ENCODE measurements at regions not wholly inside any gene's neighbourhood (a gene's known extent, or its start where the extent isn't known, plus 50 kb on each side); places are given as distances from the start of the nearest gene placed in this dataset.

DNA sequence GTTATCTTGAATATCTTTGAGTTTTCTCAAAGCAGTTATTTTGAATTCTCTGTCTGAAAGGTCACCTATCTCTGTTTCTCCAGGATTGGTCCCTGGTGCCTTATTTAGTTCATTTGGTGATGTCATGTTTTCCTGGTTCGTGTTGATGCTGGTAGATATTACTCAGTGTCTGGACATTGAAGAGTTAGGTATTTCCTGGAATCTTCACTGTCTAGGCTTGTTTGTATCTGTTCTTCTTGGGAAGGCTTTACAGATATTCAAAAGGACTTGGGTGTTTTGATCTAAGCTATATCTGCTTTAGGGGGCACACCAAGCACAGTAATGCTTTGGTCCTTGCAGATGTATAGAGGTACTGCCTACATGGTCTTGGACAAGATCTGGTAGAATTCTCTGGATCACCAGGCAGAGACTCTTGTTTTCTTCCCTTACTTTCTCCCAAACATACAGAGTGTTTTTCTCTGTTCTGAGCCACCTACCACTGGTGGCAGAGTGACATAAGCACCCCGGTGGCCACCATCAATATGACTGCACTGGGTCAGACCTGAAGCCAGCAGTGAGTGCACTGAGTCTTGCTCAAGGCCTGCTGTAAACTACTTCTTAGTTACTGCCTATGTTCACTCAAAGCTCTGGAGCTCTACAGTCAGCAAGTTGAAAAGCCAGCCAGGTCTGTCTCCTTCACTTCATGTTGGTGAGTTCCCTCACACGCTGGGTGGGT, 193.5 kb upstream of the AMOT start:
- peak in 1 of 2 donors; percentile 22 for ATAC-seq (replicated peaks)
- Mint-ChIP-seq H3K27me3 (peaks cover 0 to 6% of the 10 kb centered on the region in 2 donors), H3K4me1 (no peaks in the 10 kb centered on the region), H3K4me3 (no peak overlapping the region), H3K9me3 (peaks cover 1 to 7% of the 10 kb centered on the region in 2 donors), H3K27ac (no peak overlapping the region), H3K36me3 (no peaks in the 10 kb centered on the region)
- DNase-seq = no peak

DNA sequence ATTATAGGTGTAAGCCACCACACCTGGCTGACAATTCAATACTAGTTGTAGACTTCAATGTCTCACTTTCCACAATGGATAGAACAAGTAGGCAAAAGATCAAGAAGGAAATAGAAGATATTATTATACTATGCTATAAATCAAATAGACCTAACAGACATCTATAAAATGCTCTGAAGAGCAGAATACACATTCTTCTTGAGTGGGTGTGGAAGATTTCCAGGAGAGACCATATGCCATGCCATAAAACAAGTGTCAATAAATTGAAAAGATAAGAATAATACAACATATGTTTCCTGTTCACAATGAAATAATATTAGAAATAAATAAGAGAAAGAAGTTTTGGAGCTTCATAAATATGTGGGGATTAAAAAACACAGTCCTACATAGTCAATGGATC, 179.3 kb upstream of the AMOT start:
- DNase-seq = no peak
- Mint-ChIP-seq H3K27ac (no peak overlapping the region), H3K4me1 (no peaks in the 10 kb centered on the region), H3K36me3 (no peaks in the 10 kb centered on the region), H3K9me3 (peaks cover 2 to 3% of the 10 kb centered on the region in 2 donors), H3K27me3 (no peaks in the 10 kb centered on the region), H3K4me3 (no peak overlapping the region)
- ATAC-seq (replicated peaks) = no peak

DNA sequence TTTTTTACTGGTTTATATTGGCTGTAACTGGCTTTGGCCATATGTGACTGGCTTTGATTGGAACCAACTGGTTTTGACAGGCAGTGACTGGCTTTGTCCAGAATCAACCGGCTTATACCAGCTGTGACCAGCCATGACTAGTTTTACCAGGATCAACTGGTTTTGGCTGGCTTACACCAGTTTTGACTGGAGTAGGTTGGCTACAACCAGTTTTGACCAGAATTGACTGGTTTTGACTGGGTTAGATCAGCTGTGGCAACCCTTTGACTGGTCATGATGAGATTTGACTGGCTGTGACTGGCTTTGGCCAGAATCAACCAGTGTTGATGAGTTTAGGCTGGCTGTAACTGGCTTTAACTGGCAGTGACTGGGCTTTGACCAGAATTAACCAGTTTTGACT, 169.2 kb upstream of the AMOT start:
- peaks cover 0 to 8% of the 10 kb centered on the region in 2 donors for H3K27me3 Mint-ChIP-seq
- ATAC-seq (replicated peaks) (no peak), DNase-seq (no peak)
- no peak overlapping the region for H3K4me3 Mint-ChIP-seq
- no peak overlapping the region for H3K27ac Mint-ChIP-seq
- H3K9me3 Mint-ChIP-seq = no peaks in the 10 kb centered on the region
- no peaks in the 10 kb centered on the region for H3K36me3 Mint-ChIP-seq
- no peaks in the 10 kb centered on the region for H3K4me1 Mint-ChIP-seq

DNA sequence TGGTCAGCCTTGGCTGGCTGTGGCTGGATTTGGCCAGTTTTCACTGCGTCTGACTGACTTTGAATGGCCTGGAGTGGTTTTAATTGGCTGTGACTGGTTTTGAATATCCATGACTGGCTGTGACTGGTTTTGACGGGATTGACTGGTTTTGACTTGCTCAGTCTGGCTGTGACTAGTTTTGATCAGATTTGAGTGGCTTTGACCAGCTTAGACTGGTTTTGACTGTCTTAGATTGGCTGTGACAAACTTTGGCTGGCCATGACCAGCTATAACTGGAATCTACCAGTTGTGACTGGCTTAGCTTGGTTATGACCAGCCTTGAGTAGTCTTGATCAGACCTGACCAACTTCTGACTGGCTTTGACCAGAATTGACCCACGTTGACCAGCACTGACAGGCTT, 168.4 kb upstream of the AMOT start:
- H3K9me3 Mint-ChIP-seq = no peaks in the 10 kb centered on the region
- DNase-seq (no peak), ATAC-seq (replicated peaks) (no peak)
- H3K27ac Mint-ChIP-seq = no peak overlapping the region
- no peaks in the 10 kb centered on the region for H3K4me1 Mint-ChIP-seq
- H3K36me3 Mint-ChIP-seq = no peaks in the 10 kb centered on the region
- H3K27me3 Mint-ChIP-seq = peaks cover 0 to 8% of the 10 kb centered on the region in 2 donors
- no peak overlapping the region for H3K4me3 Mint-ChIP-seq

DNA sequence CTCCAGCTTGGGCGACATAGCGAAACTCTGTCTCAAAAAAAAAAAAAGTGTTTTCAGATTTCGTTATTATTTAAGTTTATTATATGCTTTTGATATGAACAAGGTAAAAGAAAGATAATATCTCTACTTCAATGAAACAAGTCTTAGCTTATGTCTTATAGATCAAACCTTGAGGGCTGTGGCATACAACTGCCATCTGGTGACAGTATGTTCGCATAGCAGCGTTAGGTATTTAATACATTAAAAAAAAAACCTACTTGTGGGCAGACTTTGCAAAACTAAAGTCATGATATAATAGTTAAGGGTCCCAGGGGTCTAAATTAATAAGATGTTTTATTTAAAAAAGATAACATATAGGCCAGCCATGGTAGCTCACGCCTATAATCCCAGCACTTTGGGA, 161.2 kb upstream of the AMOT start:
- DNase-seq (no peak), ATAC-seq (replicated peaks) (no peak)
- Mint-ChIP-seq H3K4me3 (no peak overlapping the region), H3K36me3 (no peaks in the 10 kb centered on the region), H3K27ac (no peak overlapping the region), H3K4me1 (no peaks in the 10 kb centered on the region), H3K9me3 (no peaks in the 10 kb centered on the region), H3K27me3 (peaks cover 0 to 8% of the 10 kb centered on the region in 2 donors)

DNA sequence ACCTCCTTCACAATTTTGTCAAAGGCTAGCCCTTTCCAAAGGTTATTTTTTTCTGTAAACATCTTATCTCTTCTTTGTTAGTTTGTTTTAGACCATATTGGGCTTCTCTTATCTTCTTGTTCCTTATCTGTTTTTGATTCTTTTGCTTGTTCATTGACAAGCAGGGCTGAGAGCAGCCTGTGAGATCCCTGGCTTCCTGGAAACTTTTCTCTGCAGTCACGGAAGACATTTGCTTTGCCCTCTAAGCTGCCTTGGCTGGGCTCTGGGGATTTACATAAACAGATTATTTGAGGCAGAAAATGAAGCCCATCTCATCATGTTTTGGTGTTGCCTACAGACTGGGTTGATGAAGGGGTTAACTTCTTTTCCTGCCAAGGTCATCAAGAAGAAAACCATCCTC, 157.4 kb upstream of the AMOT start:
- DNase-seq = no peak
- Mint-ChIP-seq H3K27ac (no peak overlapping the region), H3K4me1 (no peaks in the 10 kb centered on the region), H3K9me3 (no peaks in the 10 kb centered on the region), H3K4me3 (no peak overlapping the region), H3K27me3 (peaks cover 0 to 4% of the 10 kb centered on the region in 2 donors), H3K36me3 (no peaks in the 10 kb centered on the region)
- ATAC-seq (replicated peaks) = no peak

DNA sequence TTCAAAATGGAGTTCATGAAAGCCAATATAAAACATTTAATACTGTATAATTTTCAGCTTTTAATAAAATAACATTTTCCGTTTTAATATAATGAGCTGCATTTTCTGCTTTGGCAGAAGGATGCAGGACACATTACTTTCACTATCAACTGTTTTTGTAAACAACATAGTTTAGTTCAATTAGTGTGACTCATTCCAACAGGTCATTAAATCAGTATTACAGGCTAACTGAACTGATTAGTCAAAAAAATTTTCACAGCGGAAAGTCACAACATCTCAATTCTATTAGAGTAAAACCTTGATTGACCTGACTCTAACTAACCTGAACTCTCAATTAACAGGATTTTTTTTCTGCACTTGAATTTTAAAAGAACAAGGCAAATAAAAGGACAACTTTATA, 151.2 kb upstream of the AMOT start:
- ATAC-seq (replicated peaks) (no peak), DNase-seq (no peak)
- H3K4me1 Mint-ChIP-seq = no peaks in the 10 kb centered on the region
- no peak overlapping the region for H3K27ac Mint-ChIP-seq
- H3K4me3 Mint-ChIP-seq = no peak overlapping the region
- H3K36me3 Mint-ChIP-seq = no peaks in the 10 kb centered on the region
- no peaks in the 10 kb centered on the region for H3K27me3 Mint-ChIP-seq
- H3K9me3 Mint-ChIP-seq = no peaks in the 10 kb centered on the region

DNA sequence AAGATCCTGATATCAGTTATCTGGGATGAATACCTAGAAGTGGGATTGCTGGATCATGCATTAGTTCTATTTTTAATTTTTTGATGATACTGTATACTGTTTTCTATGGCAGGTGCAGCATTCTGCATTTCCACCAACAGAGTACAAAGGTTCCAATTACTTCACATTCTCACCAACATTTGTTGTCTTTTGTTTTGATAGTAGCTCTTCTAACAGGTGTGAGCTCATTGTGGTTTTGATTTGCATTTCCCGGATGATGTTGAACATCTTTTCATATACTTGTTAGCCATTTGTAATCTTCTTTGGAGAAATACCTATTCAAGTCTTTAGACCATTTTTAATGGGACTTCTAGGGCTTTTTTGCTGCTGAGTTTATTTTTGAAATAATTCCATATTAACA, 139.2 kb upstream of the AMOT start:
- ATAC-seq (replicated peaks) (no peak), DNase-seq (no peak)
- peaks cover 2 to 3% of the 10 kb centered on the region in 2 donors for H3K9me3 Mint-ChIP-seq
- no peak overlapping the region for H3K4me3 Mint-ChIP-seq
- no peaks in the 10 kb centered on the region for H3K36me3 Mint-ChIP-seq
- no peaks in the 10 kb centered on the region for H3K27me3 Mint-ChIP-seq
- H3K4me1 Mint-ChIP-seq = no peaks in the 10 kb centered on the region
- H3K27ac Mint-ChIP-seq = no peak overlapping the region

DNA sequence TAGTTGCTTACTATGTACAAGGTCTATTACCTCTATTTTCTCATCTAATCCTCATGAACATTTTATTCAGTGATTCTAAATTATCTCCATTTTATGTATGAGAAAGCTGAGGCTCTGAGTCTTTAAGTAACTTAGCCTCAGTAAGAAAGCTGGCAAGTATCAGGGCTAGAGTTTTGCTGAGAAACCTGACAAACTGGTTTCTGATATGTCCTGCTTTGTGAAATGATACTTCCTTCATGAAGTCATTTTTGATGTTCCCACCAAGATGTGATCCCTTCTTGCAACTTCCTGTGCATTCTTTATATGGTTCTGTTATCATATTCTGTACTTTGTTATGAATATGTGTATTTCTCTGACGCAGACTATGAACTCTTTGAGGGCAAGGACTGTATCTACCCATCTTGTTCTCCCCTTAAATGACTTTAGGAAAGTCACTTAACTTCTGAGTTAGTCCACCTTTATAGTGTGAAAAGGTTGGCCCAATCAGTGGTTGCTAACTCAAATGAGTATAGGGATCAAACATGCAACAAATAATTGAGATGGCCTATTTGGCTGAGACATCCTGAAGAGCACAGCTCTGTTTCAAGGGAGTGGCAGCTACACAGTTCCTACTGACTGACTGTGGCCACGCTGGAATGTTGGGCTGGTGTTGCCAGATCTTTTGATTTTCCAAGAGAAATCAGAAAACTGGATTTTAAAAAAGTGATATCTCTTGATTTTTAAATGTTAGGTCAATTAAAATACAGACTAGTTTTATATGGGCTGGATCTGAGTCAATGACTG, 127.9 kb upstream of the AMOT start:
- no peak for DNase-seq
- no peak overlapping the region for H3K4me3 Mint-ChIP-seq
- H3K36me3 Mint-ChIP-seq = no peaks in the 10 kb centered on the region
- no peak overlapping the region for H3K27ac Mint-ChIP-seq
- H3K27me3 Mint-ChIP-seq = peaks cover 0 to 10% of the 10 kb centered on the region in 2 donors
- H3K4me1 Mint-ChIP-seq = no peaks in the 10 kb centered on the region
- H3K9me3 Mint-ChIP-seq = no peaks in the 10 kb centered on the region
- no peak for ATAC-seq (replicated peaks)

DNA sequence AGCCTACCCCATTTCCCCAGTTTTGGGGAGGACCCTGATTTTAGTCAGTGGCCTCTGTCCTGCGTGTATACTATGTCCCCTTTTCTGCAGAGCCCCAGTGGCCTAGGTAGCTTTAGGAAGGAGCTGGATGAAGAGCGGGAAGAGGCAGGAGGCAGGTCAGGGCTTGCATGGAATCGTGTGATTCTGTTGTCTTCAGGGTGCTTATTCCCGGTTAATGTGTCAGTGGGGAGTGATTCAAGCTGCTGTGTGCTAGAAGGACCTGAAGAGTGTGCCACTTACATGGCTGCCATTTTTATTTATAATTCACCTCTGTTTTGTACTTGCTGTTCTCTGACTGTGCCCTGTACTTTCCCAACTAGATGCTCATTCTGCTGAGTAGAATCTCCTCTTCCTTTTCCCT, 127.3 kb upstream of the AMOT start:
- Mint-ChIP-seq H3K4me1 (no peaks in the 10 kb centered on the region), H3K9me3 (no peaks in the 10 kb centered on the region), H3K36me3 (no peaks in the 10 kb centered on the region), H3K27ac (no peak overlapping the region), H3K4me3 (no peak overlapping the region), H3K27me3 (peaks cover 0 to 8% of the 10 kb centered on the region in 2 donors)
- ATAC-seq (replicated peaks) = no peak
- DNase-seq = no peak

DNA sequence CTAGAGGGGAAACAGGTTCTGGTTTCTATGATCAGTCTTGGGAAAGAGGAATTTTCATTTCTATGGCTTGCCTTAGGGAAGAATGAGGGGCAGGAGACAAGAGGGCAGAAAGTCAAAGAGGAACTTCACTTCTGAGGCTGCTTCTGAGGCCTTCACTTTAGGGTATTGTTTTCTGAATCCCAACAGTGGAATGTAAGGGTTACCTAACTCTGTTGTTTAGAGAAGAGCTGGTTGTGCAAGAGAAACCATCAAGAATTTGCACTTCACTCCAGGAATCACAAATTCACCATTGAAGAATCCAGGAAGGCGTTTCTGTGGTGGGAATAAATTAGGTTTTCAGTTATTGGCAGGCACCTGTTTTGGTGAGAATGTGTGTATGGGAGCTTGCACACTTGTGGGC, 126.7 kb upstream of the AMOT start:
- Mint-ChIP-seq H3K4me3 (no peak overlapping the region), H3K36me3 (no peaks in the 10 kb centered on the region), H3K9me3 (no peaks in the 10 kb centered on the region), H3K27me3 (peaks cover 0 to 5% of the 10 kb centered on the region in 2 donors), H3K27ac (no peak overlapping the region), H3K4me1 (no peaks in the 10 kb centered on the region)
- no peak for ATAC-seq (replicated peaks)
- DNase-seq = no peak

DNA sequence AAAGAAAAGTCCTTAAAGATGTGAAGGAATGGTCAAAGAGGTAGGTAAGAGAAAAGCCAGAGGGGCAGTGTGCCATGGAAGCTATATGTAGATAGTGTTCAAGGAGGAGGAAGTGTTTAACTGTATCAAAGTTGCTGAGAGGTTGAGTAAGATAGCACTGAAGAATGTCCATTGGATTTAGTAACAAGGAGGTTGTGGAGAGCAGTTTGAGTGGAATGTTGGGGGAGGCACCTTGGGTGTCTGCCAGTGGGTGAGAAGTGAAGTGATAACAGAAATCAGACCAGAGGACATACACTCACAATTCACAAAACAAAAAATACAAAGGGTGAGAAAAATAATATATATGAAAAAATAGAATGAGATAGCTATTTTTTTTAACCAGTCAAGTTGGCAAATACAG, 121.3 kb upstream of the AMOT start:
- no peak overlapping the region for H3K27ac Mint-ChIP-seq
- DNase-seq (no peak), ATAC-seq (replicated peaks) (no peak)
- H3K4me3 Mint-ChIP-seq = no peak overlapping the region
- no peaks in the 10 kb centered on the region for H3K9me3 Mint-ChIP-seq
- no peaks in the 10 kb centered on the region for H3K36me3 Mint-ChIP-seq
- peaks cover 0 to 4% of the 10 kb centered on the region in 2 donors for H3K27me3 Mint-ChIP-seq
- H3K4me1 Mint-ChIP-seq = no peaks in the 10 kb centered on the region

DNA sequence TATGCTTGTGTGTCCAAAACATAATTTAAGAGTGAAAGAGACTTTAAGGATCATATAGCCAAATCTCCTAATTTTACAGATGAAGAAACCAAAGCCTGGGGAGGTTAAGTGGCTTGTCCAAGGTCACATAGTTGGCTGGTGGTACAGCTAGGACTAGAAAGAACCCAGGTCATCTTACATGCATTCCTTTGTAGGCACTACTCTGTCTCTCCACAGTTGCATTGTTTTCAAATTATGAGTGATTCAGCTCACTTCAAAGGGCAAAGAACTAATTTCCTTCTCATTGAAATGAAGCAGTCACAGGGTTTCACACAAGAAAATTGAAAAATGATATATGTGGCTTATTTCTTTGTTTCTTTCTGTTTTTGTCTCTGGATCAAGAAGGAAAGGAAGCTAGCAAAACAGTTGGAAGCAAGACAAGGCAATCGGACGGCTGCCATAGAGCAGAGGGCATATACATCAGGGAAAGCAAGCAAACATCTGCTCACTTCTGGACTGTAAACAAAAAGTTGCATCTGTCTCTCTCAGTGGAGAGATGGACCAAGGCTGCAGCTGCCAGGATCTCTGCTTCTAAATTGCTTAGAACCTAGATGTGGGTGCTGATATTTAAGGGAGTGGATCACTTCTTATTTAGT, 107.5 kb upstream of the AMOT start:
- Mint-ChIP-seq H3K9me3 (no peaks in the 10 kb centered on the region), H3K4me3 (no peak overlapping the region), H3K27me3 (no peaks in the 10 kb centered on the region), H3K4me1 (no peaks in the 10 kb centered on the region), H3K27ac (no peak overlapping the region), H3K36me3 (no peaks in the 10 kb centered on the region)
- no peak for ATAC-seq (replicated peaks)
- no peak for DNase-seq

DNA sequence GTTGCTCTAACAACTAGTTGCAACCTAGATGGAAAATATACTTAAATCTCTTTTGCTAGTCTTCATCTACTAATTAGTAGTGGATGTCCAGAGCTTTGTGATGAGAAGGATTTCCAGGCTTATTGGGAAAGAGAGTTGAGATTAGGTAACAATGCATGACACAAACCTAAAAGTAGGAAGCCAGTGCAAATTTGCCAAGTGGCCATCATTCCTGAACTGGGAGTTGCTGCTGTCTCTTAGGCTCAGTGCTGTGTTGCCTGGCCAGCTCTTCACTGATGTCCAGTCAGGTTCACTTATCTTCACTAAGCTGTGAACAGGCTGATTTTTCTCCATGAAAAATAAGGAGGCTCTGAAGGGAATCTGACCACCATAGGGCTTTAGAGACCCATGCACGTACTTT, 105.6 kb upstream of the AMOT start:
- ATAC-seq (replicated peaks) (no peak), DNase-seq (no peak)
- Mint-ChIP-seq H3K4me1 (no peaks in the 10 kb centered on the region), H3K27ac (no peak overlapping the region), H3K9me3 (no peaks in the 10 kb centered on the region), H3K27me3 (no peaks in the 10 kb centered on the region), H3K4me3 (no peak overlapping the region), H3K36me3 (no peaks in the 10 kb centered on the region)

DNA sequence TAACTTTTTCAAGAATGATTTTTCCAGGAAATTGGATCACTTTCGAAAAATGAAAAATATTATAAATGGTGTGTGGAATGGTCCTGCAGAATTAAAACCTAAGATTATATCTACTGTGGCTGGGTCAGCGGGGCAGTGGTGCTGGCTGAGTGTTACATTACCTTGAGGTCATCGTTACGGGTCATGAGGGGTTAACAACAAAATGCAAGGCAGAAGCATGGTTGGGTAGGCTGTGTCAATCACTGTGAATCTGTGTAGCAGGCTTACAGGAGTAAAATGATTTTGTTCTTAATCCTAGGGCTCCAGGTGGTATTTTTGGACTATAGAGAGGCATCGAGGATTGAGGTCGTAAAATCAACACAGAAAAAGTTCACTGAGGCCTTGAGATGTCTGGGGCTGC, 105.2 kb upstream of the AMOT start:
- H3K9me3 Mint-ChIP-seq = no peaks in the 10 kb centered on the region
- ATAC-seq (replicated peaks) = no peak
- no peak for DNase-seq
- no peak overlapping the region for H3K27ac Mint-ChIP-seq
- no peaks in the 10 kb centered on the region for H3K27me3 Mint-ChIP-seq
- H3K4me1 Mint-ChIP-seq = no peaks in the 10 kb centered on the region
- H3K4me3 Mint-ChIP-seq = no peak overlapping the region
- H3K36me3 Mint-ChIP-seq = no peaks in the 10 kb centered on the region

Measured in stimulated activated naive B cell treated with anti-CD40 and anti-IgM and Interleukin-4, amounts not matched to agents 10 μg/mL and 1 μg/mL and 100 μg/mL, for 72 hours (primary cell).